ENCODE measurements at regions not wholly inside any gene's neighbourhood (a gene's known extent, or its start where the extent isn't known, plus 50 kb on each side); places are given as distances from the start of the nearest gene placed in this dataset.

GRCh38 chr20:24124951-24125650 is 136.5 kb upstream of the GGTLC1 start:
- Histone ChIP-seq H3K9me3 (replicated peaks in 1 of 2; ENCODE audit: control insufficient read depth in 1 of 2, insufficient read depth in 1 of 2, low read length in 2 of 2) (peaks cover 0 to 4% of the 10 kb centered on the region in 2 donors), H3K27me3 (ENCODE audit: control insufficient read depth in 2 of 2, insufficient read depth in 2 of 2, low read length in 2 of 2) (no peaks in the 10 kb centered on the region), H3K79me2 (ENCODE audit: insufficient read depth, low read length) (no peaks in the 10 kb centered on the region), H4K20me1 (ENCODE audit: insufficient read depth, low read length) (no peaks in the 10 kb centered on the region), H3K4me1 (ENCODE audit: control insufficient read depth in 1 of 2, insufficient read depth in 2 of 2, low read length in 2 of 2) (peaks cover 6 to 11% of the 10 kb centered on the region in 2 donors), H3K36me3 (replicated peaks in 1 of 2; ENCODE audit: control insufficient read depth in 1 of 2, insufficient read depth in 2 of 2, low read length in 2 of 2) (no peaks in the 10 kb centered on the region), H3K27ac (ENCODE audit: low read depth in 1 of 2, low read length in 2 of 2) (no peak overlapping the region), H2AFZ (ENCODE audit: insufficient read depth, low read depth, low read length, poor library complexity, severe bottlenecking) (no peak overlapping the region), H3K4me2 (replicated peaks; ENCODE audit: extremely low read depth, low read length, poor library complexity, severe bottlenecking) (no peak overlapping the region), H3K9ac (ENCODE audit: insufficient read depth, low read length, poor library complexity, severe bottlenecking) (no peak overlapping the region), H3K4me3 (replicated peaks in 1 of 3; ENCODE audit: low read depth in 2 of 3, low read length in 3 of 3) (no peak overlapping the region)
- H3K36me3 Mint-ChIP-seq = no peaks in the 10 kb centered on the region
- 75% methylated on average over 4 of the region's 10 CpGs for WGBS (ENCODE audit: insufficient coverage)
- intact Hi-C loops (cut with micrococcal nuclease) = no loop called here
- H3K4me1 Mint-ChIP-seq = peaks cover 20% of the 10 kb centered on the region
- peaks cover 0 to 14% (median 2%) of the 10 kb centered on the region in 7 donors for H3K9me3 Mint-ChIP-seq
- H3K27ac Mint-ChIP-seq = no peak overlapping the region
- peaks cover 1 to 10% (median 2%) of the 10 kb centered on the region in 3 donors for H3K27me3 Mint-ChIP-seq (ENCODE audit: low read depth in 3 of 3)
- H3K4me3 Mint-ChIP-seq = no peak overlapping the region
- TF ChIP-seq CTCF (IDR thresholded peaks at IDR 0.05) = no peak
- no peak for DNase-seq

- H3K36me3 ChIP-seq (replicated peaks in 1 of 2; ENCODE audit: control insufficient read depth in 1 of 2, insufficient read depth in 2 of 2, low read length in 2 of 2) = no peaks in the 10 kb centered on the region
- no peaks in the 10 kb centered on the region for H3K79me2 ChIP-seq (ENCODE audit: insufficient read depth, low read length)
- no peak overlapping the region for H3K27ac ChIP-seq (ENCODE audit: low read depth in 1 of 2, low read length in 2 of 2)
- no peaks in the 10 kb centered on the region for H3K27me3 ChIP-seq (ENCODE audit: control insufficient read depth in 2 of 2, insufficient read depth in 2 of 2, low read length in 2 of 2)
- 83% methylated on average over 1 of the region's 4 CpGs for WGBS (ENCODE audit: insufficient coverage)
- H2AFZ ChIP-seq (ENCODE audit: insufficient read depth, low read depth, low read length, poor library complexity, severe bottlenecking) = no peak overlapping the region
- H3K4me2 ChIP-seq (replicated peaks; ENCODE audit: extremely low read depth, low read length, poor library complexity, severe bottlenecking) = no peak overlapping the region
- H3K9ac ChIP-seq (ENCODE audit: insufficient read depth, low read length, poor library complexity, severe bottlenecking) = no peak overlapping the region
- intact Hi-C loops (cut with micrococcal nuclease) = no loop called here
- H3K4me1 Mint-ChIP-seq = peaks cover 20% of the 10 kb centered on the region
- H3K36me3 Mint-ChIP-seq = no peaks in the 10 kb centered on the region
- H3K4me1 ChIP-seq (ENCODE audit: control insufficient read depth in 1 of 2, insufficient read depth in 2 of 2, low read length in 2 of 2) = peaks cover 6 to 11% of the 10 kb centered on the region in 2 donors
- no peak for TF ChIP-seq CTCF (IDR thresholded peaks at IDR 0.05)
- no peak overlapping the region for H3K27ac Mint-ChIP-seq
- H3K9me3 ChIP-seq (replicated peaks in 1 of 2; ENCODE audit: control insufficient read depth in 1 of 2, insufficient read depth in 1 of 2, low read length in 2 of 2) = peaks cover 0 to 4% of the 10 kb centered on the region in 2 donors
- H4K20me1 ChIP-seq (ENCODE audit: insufficient read depth, low read length) = no peaks in the 10 kb centered on the region
- H3K4me3 ChIP-seq (replicated peaks in 1 of 3; ENCODE audit: low read depth in 2 of 3, low read length in 3 of 3) = no peak overlapping the region
- H3K9me3 Mint-ChIP-seq = peaks cover 0 to 14% (median 2%) of the 10 kb centered on the region in 7 donors
- no peak for DNase-seq
- no peak overlapping the region for H3K4me3 Mint-ChIP-seq
- peaks cover 1 to 6% (median 2%) of the 10 kb centered on the region in 3 donors for H3K27me3 Mint-ChIP-seq (ENCODE audit: low read depth in 3 of 3)
These were observed 135.4 kb upstream of the GGTLC1 start for GRCh38 chr20:24124003-24124402.

All from CD14-positive monocyte (primary cell).